ENCODE measurements at regions not wholly inside any gene's neighbourhood (a gene's known extent, or its start where the extent isn't known, plus 50 kb on each side); places are given as distances from the start of the nearest gene placed in this dataset.

DNA sequence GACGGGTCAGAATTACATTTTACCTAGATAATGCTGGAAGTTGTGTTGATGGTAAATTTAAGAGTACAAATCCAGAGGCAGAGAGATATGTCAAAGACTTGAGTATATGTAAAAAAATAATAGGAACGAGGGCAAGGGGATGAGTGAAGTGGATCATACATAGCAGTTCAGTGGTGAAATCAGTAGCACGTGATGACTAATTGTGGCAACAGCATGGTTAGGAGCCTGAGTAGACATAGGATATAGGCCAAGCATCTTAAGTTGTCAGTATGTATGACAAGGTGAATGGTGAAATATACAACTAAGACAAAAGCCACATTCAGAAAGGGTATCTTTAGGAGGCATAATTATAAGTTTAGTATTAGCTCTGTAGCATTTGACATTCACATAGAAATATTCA, 826.5 kb upstream of the PIK3C3 start:
- no peak for DNase-seq (ENCODE audit: extremely low read depth, insufficient read length)
- no peak overlapping the region for H3K4me3 ChIP-seq (replicated peaks; ENCODE audit: low read depth, low read length)

DNA sequence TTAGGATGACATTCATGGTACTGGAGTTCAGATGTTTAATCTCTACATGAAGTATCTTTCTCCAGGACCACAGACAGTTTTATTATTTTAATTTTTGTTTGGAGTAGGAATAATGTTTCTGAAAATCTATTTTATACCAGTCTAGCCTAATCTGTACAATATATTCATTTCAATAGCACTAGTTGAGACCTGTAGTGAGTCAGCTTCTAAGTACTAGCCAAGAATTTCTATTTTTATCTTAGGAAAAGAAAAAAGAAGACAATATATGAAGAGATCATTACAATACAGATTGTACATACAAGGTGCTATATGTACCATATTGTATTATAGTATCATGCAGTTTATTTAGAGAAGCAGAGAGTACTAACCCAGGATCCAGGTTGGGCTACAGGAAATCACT, 826.9 kb upstream of the PIK3C3 start:
- DNase-seq (ENCODE audit: extremely low read depth, insufficient read length), result no peak
- Histone ChIP-seq H3K27me3 (replicated peaks; ENCODE audit: control insufficient read depth, insufficient read depth, low read length) (no peaks in the 10 kb centered on the region), H3K4me3 (replicated peaks; ENCODE audit: low read depth, low read length) (no peak overlapping the region), H3K36me3 (ENCODE audit: control insufficient read depth, insufficient read depth, low read length) (no peaks in the 10 kb centered on the region)
- TF ChIP-seq, protein P1, sequence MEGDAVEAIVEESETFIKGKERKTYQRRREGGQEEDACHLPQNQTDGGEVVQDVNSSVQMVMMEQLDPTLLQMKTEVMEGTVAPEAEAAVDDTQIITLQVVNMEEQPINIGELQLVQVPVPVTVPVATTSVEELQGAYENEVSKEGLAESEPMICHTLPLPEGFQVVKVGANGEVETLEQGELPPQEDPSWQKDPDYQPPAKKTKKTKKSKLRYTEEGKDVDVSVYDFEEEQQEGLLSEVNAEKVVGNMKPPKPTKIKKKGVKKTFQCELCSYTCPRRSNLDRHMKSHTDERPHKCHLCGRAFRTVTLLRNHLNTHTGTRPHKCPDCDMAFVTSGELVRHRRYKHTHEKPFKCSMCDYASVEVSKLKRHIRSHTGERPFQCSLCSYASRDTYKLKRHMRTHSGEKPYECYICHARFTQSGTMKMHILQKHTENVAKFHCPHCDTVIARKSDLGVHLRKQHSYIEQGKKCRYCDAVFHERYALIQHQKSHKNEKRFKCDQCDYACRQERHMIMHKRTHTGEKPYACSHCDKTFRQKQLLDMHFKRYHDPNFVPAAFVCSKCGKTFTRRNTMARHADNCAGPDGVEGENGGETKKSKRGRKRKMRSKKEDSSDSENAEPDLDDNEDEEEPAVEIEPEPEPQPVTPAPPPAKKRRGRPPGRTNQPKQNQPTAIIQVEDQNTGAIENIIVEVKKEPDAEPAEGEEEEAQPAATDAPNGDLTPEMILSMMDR (IDR thresholded peaks at IDR 0.05; ENCODE audit: insufficient read depth, low read length, poor library complexity, severe bottlenecking), result no peak

More for the DNA sequence above, 826.5 kb upstream of the PIK3C3 start:
- Histone ChIP-seq H3K27me3 (replicated peaks; ENCODE audit: control insufficient read depth, insufficient read depth, low read length) (no peaks in the 10 kb centered on the region), H3K36me3 (ENCODE audit: control insufficient read depth, insufficient read depth, low read length) (no peaks in the 10 kb centered on the region)
- TF ChIP-seq, protein P1 (IDR thresholded peaks at IDR 0.05; ENCODE audit: insufficient read depth, low read length, poor library complexity, severe bottlenecking), result no peak

DNA sequence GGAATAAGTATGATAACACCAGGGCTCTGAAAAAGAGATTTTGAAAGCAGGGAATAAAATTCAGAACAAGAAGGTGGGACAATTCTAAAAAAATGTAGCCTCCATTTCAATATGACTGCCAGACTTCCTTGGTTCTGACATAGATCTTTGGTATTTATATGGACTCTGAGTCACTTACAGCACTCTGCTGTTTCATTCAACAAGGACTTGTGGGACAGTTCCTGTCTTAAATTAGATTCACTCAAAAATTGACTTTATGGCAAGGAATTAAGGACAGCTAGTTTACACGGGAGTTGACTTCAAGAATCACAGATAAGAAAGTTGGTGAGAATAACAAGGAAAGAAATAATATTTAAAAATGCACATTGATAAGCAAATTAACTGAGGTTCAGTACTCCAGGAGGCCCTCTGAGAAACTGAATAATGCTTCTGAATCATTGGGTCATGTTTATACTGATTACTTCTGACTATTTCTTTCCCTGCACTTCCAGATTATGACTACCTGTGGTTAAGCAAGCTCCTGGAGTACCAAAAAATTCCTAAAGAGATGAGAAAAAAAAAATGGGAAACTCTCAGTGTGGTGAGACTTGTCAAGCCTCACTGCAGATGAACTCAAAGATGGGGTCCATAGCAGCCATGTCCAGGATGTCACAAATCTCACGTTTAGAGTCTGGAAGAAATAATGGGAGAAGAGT, 828.3 kb upstream of the PIK3C3 start:
- Histone ChIP-seq H3K27me3 (replicated peaks; ENCODE audit: control insufficient read depth, insufficient read depth, low read length) (no peaks in the 10 kb centered on the region), H3K36me3 (ENCODE audit: control insufficient read depth, insufficient read depth, low read length) (no peaks in the 10 kb centered on the region), H3K4me3 (replicated peaks; ENCODE audit: low read depth, low read length) (no peak overlapping the region)
- DNase-seq (ENCODE audit: extremely low read depth, insufficient read length), result no peak
- TF ChIP-seq, protein P1 (IDR thresholded peaks at IDR 0.05; ENCODE audit: insufficient read depth, low read length, poor library complexity, severe bottlenecking), result no peak

DNA sequence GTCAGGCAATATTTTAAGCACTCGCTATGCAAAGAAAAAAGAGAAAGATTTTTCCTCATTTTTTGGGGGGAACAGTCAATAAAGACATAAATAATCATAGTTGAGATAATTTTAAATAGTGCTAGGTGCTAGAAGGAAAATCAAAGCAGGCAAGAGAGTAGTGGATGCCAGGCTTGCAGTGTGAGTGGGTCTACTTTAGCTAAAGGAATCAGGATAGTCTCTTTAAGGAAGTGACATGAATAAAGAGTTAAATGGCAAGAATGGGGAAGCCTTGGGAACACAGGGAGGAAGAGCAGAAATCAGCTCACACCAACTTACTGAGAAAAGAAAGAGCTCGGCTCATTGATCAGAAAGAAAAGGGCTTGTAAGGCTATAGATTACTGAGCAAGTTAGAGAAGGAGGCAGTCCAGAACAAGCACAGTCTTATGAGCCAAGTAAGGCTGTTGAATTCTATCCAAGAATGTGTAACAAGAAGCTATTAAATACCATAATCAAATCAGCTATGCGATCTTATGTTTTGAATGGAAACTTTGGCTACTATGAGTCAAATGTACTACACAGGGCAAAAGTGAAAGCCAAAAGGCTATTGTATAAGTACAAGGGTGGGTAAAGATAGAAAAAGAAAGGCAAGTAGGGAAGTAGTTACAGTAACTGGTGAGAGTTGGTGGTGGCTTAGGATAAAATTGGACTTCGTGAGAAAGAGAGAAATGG, 833.8 kb upstream of the PIK3C3 start:
- DNase-seq (ENCODE audit: extremely low read depth, insufficient read length), result no peak
- Histone ChIP-seq H3K27me3 (replicated peaks; ENCODE audit: control insufficient read depth, insufficient read depth, low read length) (no peaks in the 10 kb centered on the region), H3K36me3 (ENCODE audit: control insufficient read depth, insufficient read depth, low read length) (no peaks in the 10 kb centered on the region), H3K4me3 (replicated peaks; ENCODE audit: low read depth, low read length) (no peak overlapping the region)
- TF ChIP-seq, protein P1 (IDR thresholded peaks at IDR 0.05; ENCODE audit: insufficient read depth, low read length, poor library complexity, severe bottlenecking), result no peak

DNA sequence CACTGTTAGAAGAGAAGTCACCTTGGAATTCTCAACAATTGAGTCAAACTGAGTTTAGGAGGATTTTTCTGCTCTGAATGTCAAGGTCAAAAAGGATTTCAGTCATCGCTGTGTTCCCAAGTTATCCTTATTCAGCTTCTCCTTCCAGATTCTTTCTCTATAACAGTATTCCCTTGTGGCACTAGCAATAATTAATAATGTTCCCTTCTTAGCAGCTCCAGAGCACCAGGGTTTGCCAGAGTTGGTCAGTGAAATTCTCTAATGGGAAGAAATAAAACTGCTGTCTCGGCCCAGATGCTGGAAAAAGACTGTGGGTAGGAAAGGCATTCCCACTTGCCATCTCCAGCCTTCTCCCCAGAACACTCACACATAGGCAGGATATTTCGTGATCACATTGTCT, 836.0 kb upstream of the PIK3C3 start:
- H3K27me3 ChIP-seq (replicated peaks; ENCODE audit: control insufficient read depth, insufficient read depth, low read length), result no peaks in the 10 kb centered on the region
- no peak for DNase-seq (ENCODE audit: extremely low read depth, insufficient read length)
- TF ChIP-seq, protein P1 (IDR thresholded peaks at IDR 0.05; ENCODE audit: insufficient read depth, low read length, poor library complexity, severe bottlenecking), result no peak
- H3K36me3 ChIP-seq (ENCODE audit: control insufficient read depth, insufficient read depth, low read length), result no peaks in the 10 kb centered on the region
- H3K4me3 ChIP-seq (replicated peaks; ENCODE audit: low read depth, low read length), result no peak overlapping the region

Data from GM06990 (cell line).